ENCODE measurements at regions not wholly inside any gene's neighbourhood (a gene's known extent, or its start where the extent isn't known, plus 50 kb on each side); places are given as distances from the start of the nearest gene placed in this dataset.

GRCh38 chr3:166071831-166072230, 234.6 kb upstream of the BCHE start:
- TF ChIP-seq CTCF (IDR thresholded peaks at IDR 0.05; ENCODE audit: low read depth, low read length, poor library complexity, severe bottlenecking) (no peak), EZH2phosphoT487 (IDR thresholded peaks at IDR 0.05; ENCODE audit: borderline replicate concordance, low read length) (no peak)
